GM21367 (cell line): ENCODE measurements at regions not wholly inside any gene's neighbourhood (a gene's known extent, or its start where the extent isn't known, plus 50 kb on each side); places are given as distances from the start of the nearest gene placed in this dataset.

Experiments used
- ATAC-seq: cut with Tn5 transposase; IDR thresholded peaks from one replicate; pipeline ENCODE4 v1.9.1; 2021; ENCODE audit not compliant: unreplicated experiment

GRCh38 chr12:89023936-89024335 lies 328.4 kb downstream of the DUSP6 start:
- no peak for ATAC-seq

- ATAC-seq: no peak
Observed at GRCh38 chr12:89020689-89021088, 331.6 kb downstream of the DUSP6 start.

GRCh38 chr12:89020121-89020480 lies 332.2 kb downstream of the DUSP6 start:
- no peak for ATAC-seq

- ATAC-seq: peak; percentile 98
Observed at GRCh38 chr12:89019439-89020120, 332.7 kb downstream of the DUSP6 start.

- ATAC-seq: no peak
Observed at GRCh38 chr12:89016970-89017778, 335.1 kb downstream of the DUSP6 start.

- no peak for ATAC-seq
Observed at GRCh38 chr12:89015419-89015818, 336.9 kb downstream of the DUSP6 start.

- no peak for ATAC-seq
Observed at GRCh38 chr12:88998421-88998820, 353.9 kb downstream of the DUSP6 start.

GRCh38 chr12:88996200-88996788 lies 356.0 kb downstream of the DUSP6 start:
- ATAC-seq: no peak

GRCh38 chr12:88994971-88995370 lies 357.3 kb downstream of the DUSP6 start:
- no peak for ATAC-seq

GRCh38 chr12:88994537-88994936 lies 357.8 kb downstream of the DUSP6 start:
- no peak for ATAC-seq

GRCh38 chr12:88993651-88994050 lies 358.6 kb downstream of the DUSP6 start:
- ATAC-seq: peak; percentile 49

- no peak for ATAC-seq
Observed at GRCh38 chr12:88986056-88986455, 366.2 kb downstream of the DUSP6 start.

- no peak for ATAC-seq
Observed at GRCh38 chr12:88985631-88986030, 366.7 kb downstream of the DUSP6 start.

GRCh38 chr12:88985011-88985410 lies 367.3 kb downstream of the DUSP6 start:
- no peak for ATAC-seq

- ATAC-seq: no peak
Observed at GRCh38 chr12:88982694-88983093, 369.6 kb downstream of the DUSP6 start.

GRCh38 chr12:88977115-88977514 lies 375.2 kb downstream of the DUSP6 start:
- no peak for ATAC-seq

- ATAC-seq: no peak
Observed at GRCh38 chr12:88973998-88974397, 378.3 kb downstream of the DUSP6 start.

GRCh38 chr12:88970740-88971139 lies 381.6 kb downstream of the DUSP6 start:
- no peak for ATAC-seq

- ATAC-seq: no peak
Observed at GRCh38 chr12:88969127-88969526, 383.2 kb downstream of the DUSP6 start.

- no peak for ATAC-seq
Observed at GRCh38 chr12:88960213-88960878, 380.1 kb upstream of the KITLG start.

- ATAC-seq: no peak
Observed at GRCh38 chr12:88958946-88959345, 378.7 kb upstream of the KITLG start.

GRCh38 chr12:88958153-88958552 lies 377.9 kb upstream of the KITLG start:
- ATAC-seq: no peak
